ENCODE measurements at regions not wholly inside any gene's neighbourhood (a gene's known extent, or its start where the extent isn't known, plus 50 kb on each side); places are given as distances from the start of the nearest gene placed in this dataset.

GRCh38 chr14:84750284-84750683 lies 779.7 kb upstream of the FLRT2 start:
- TF ChIP-seq ZFX (IDR thresholded peaks at IDR 0.05; ENCODE audit: borderline replicate concordance) (no peak), CTCF (IDR thresholded peaks at IDR 0.05) (no peak)
- H3K27ac ChIP-seq, result no peak overlapping the region

DNA sequence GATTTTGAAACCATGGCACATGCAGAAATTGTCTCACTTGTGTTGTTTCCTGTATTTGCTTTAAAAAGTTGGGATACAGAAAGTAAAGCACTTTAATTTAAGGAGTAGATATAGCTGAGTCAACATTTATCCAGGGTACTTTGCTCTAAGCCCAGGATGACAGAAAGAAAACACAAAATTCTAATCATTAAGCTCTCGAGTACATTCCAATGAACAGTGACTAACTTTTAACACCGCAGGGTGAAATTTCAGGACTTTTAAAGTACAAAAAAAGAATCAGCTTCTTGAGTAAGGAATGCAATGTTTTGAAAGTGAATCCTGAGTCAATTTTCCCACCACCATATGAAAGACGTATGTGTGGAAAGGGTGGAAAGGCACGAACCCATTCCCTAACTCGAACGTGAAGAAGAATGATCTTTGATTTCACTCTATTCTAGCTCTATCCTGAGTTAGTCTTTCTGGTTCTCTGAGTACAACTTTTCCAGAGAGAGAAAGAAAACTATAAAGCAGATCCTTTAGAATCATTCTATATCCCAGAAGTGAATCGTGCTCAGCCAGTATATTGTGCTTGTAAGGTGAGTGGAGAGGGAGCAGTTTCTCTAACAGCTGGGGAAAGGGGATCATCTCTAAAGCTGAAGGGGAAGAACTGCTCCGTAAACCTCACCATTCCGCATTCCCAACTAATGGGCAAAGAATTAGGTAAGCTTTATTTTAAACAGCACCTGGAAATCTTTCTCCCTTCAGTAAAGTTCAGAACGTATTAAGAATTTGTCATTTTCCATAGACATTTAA lies 779.0 kb upstream of the FLRT2 start:
- TF ChIP-seq ZFX (IDR thresholded peaks at IDR 0.05; ENCODE audit: borderline replicate concordance), result no peak
- no peak for TF ChIP-seq CTCF (IDR thresholded peaks at IDR 0.05)
- H3K27ac ChIP-seq, result no peak overlapping the region

DNA sequence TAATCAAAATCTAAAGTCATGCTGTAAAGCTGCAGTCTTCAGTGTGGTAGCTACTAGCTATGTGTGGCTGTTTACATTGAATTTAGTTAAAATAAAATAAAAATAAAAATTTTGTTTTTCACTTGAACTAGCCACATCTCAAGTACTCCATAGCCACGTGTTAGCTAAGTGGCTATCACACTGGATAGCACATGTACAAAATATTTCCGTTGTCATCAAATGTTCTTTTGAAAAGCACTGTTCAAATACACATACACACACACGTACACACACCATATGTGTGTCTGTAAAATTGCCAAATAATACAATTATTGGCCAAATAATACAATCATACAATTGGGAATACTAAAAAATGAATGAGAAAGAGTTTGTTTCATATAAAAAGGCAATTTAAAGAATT lies 778.2 kb upstream of the FLRT2 start:
- TF ChIP-seq CTCF (IDR thresholded peaks at IDR 0.05) (no peak), ZFX (IDR thresholded peaks at IDR 0.05; ENCODE audit: borderline replicate concordance) (no peak)
- H3K27ac ChIP-seq, result no peak overlapping the region

DNA sequence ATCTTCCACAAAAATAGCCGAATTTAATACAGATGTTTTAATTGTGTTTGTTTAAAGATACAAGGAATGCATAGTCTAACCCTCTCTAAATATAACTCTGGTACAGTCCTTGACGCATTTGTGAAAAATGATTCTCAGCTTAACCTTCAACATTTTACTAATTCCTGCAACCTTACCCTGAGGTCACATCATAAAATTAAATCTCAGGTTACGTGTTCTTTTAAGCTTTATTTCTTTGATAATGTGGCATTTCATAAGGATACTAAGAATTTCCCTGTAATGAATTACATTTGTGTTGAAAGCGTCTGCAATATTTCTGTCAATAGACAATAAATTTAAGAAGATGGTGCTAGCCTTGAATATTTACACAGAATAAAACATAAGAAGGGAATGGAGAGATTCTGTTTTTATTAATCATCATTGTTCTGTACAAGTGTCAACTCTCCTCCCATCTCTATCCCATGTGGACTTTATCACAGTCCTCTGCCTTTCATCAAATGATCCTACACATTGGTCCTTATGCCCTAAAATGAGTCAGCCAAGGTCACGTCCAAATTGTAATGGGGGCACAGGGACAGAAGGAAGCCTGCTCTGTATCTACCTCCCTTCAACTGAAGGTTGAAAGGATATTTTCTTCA lies 769.3 kb upstream of the FLRT2 start:
- no peak overlapping the region for H3K27ac ChIP-seq
- no peak for TF ChIP-seq CTCF (IDR thresholded peaks at IDR 0.05)
- no peak for TF ChIP-seq ZFX (IDR thresholded peaks at IDR 0.05; ENCODE audit: borderline replicate concordance)

- TF ChIP-seq ZFX (IDR thresholded peaks at IDR 0.05; ENCODE audit: borderline replicate concordance) (no peak), CTCF (IDR thresholded peaks at IDR 0.05) (no peak)
These were observed 762.5 kb upstream of the FLRT2 start for GRCh38 chr14:84767434-84767833.

DNA sequence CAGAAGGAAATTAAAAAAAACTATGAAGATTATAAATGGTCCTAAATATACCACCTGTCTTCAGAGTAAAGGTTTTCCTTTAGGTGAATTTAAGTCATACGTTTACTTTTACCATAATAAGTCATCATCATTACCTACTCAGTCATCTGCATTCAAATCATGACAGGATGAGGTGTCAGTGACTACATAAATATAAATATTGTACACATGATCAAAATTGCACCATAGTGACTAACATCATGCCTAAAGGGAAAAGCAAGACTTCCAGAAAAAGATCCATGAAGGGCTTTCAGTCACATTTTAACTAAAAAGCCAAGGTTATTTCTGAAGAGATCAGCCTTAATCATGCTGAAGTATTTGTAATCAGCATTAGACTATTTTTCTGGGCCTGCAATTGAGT lies 759.9 kb upstream of the FLRT2 start:
- no peak for TF ChIP-seq CTCF (IDR thresholded peaks at IDR 0.05)
- TF ChIP-seq ZFX (IDR thresholded peaks at IDR 0.05; ENCODE audit: borderline replicate concordance), result no peak
- H3K27ac ChIP-seq, result no peak overlapping the region

More at GRCh38 chr14:84767434-84767833, 762.5 kb upstream of the FLRT2 start:
- H3K27ac ChIP-seq, result no peak overlapping the region

GRCh38 chr14:84777356-84777755 lies 752.6 kb upstream of the FLRT2 start:
- TF ChIP-seq ZFX (IDR thresholded peaks at IDR 0.05; ENCODE audit: borderline replicate concordance) (no peak), CTCF (IDR thresholded peaks at IDR 0.05) (no peak)
- no peak overlapping the region for H3K27ac ChIP-seq

Data from 22Rv1 (cell line).